KBM-7 (cell line): ENCODE measurements at regions not wholly inside any gene's neighbourhood (a gene's known extent, or its start where the extent isn't known, plus 50 kb on each side); places are given as distances from the start of the nearest gene placed in this dataset.
"Not testable (repeated sequence)": the region's sequence is repeated elsewhere in the genome, so short reads cannot be mapped to it uniquely, and the experiment has no call there.

ENCODE experiments used
- DNase-seq: peaks from one replicate; pipeline ENCODE4 v3.0.0-alpha.2; 2015
- in situ Hi-C: fragments of 300-500 bp; cut with MboI; formaldehyde crosslinking; loops from 2 replicates; pipeline ENCODE4 v1.14.3; 2020; ENCODE audit warnings: low sequenced_read_pairs, low pct_unique_long_range_greater_than_20kb, mixed read lengths

- DNase-seq, in situ Hi-C loops: not testable (repeated sequence)
These were observed 114.9 kb upstream of the RMP24 start for GRCh38 chr18:35857581-35857980.

- no peak for DNase-seq
- in situ Hi-C loops: no loop called here
These were observed 110.9 kb upstream of the RMP24 start for GRCh38 chr18:35861367-35862118.

DNA sequence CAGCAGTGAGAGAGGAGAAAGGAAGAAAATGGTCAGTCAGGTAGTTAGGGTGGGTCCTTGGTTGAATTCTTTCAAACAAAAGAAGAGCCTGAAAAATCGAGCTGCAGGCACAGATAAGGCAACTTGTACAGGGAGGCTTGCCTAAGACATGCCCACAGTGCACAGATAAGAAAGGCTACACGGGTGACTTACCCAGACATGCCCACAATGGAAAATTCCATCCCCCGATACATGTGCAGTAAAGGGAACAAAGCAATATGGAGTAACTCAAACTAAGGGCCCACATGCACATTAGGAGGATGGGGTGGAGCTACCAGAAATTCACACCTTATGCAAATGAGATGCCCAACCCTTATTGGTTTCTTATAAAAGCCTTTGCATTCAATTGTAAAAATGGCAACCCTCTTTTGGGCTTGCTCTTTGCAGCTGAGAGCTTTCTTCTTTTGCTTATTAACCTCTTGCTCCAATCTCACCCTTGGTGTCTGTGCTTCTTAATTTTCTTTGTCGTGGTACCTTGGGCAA is 110.3 kb upstream of the RMP24 start:
- peak; percentile 42 for DNase-seq
- in situ Hi-C loops: no loop called here

DNA sequence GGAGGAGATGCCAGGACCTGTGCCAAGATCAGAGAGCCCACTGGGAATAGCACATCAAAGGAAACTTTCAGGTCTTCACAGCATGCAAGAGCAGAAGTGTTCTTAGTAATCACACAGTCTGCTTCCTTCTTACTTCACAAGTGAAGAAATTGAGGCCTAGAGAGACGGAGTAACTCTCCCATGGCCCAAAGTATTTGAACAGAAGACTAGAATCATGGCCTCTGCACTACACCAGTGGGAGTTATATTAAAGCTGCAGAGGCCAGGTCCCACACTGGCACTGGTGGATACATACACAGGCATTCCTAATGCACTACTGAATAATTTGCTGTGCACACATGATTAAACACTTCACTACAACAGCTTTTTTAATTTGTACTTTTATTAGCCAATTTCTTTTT is 107.6 kb upstream of the RMP24 start:
- DNase-seq: no peak
- in situ Hi-C loops: no loop called here

DNA sequence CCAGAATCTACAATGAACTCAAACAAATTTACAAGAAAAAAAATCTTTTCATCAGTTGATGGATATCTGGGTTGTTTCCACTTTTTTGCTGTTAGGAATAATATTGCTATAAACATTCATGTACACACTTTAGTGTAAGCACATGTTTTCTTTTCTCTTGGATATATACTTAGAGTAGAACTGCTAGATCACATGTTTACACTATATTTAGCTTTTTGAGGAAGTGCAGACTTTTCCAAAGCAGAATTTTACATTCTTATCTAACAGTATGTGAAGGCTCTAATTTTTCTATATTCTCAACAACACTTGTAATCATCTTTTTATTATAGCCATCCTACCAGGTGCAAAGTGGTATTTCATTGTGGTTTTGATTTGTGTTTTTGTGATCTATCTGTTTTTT is 103.6 kb upstream of the RMP24 start:
- DNase-seq: no peak

GRCh38 chr18:35871337-35871736 is 101.1 kb upstream of the RMP24 start:
- in situ Hi-C loops: no loop called here
- DNase-seq: no peak

More for the DNA sequence above, 103.6 kb upstream of the RMP24 start:
- in situ Hi-C loops: no loop called here

DNA sequence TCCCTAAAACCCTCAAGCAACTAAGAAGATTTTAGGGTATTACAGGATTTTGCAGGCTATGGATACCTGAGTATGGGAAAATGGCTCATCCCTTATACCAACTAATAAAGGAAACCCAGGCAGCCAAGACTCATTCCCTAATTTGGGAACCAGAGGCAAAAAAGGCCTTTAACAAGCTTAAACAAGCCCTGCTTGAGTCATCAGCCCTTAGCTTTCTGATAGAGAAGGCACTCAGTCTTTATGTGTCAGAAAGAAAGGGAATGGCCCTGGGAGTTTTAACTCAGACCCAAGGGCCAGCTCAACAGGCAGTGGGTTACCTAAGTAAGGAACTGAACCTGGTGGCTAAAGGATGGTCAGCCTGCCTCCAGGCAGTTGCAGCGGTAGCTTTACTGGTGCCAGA is 96.9 kb upstream of the RMP24 start:
- no peak for DNase-seq
- in situ Hi-C loops: no loop called here

GRCh38 chr18:35876243-35876642 is 96.2 kb upstream of the RMP24 start:
- in situ Hi-C loops: no loop called here
- DNase-seq: no peak

GRCh38 chr18:35880788-35881455 is 91.6 kb upstream of the RMP24 start:
- DNase-seq: no peak
- in situ Hi-C loops: no loop called here

- no peak for DNase-seq
- in situ Hi-C loops: no loop called here
These were observed 84.2 kb upstream of the RMP24 start for GRCh38 chr18:35888329-35888728.

GRCh38 chr18:35889677-35890076 is 82.8 kb upstream of the RMP24 start:
- in situ Hi-C loops: no loop called here
- DNase-seq: no peak

- in situ Hi-C loops: no loop called here
- no peak for DNase-seq
These were observed 82.2 kb upstream of the RMP24 start for GRCh38 chr18:35890323-35890722.

GRCh38 chr18:35892118-35892517 is 80.4 kb upstream of the RMP24 start:
- in situ Hi-C loops: no loop called here
- DNase-seq: no peak

DNA sequence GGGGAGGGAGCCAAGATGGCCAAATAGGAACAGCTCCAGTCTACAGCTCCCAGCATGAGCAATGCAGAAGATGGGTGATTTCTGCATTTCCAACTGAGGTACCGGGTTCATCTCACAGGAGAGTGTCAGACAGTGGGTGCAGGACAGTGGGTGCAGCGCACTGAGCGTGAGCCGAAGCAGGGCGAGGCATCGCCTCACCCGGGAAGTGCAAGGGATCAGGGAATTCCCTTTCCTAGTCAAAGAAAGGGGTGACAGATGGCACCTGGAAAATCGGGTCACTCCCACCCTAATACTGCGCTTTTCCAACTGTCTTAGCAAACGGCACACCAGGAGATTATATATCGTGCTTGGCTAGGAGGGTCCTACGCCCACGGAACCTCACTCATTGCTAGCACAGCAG is 75.0 kb upstream of the RMP24 start:
- DNase-seq, in situ Hi-C loops: not testable (repeated sequence)

DNA sequence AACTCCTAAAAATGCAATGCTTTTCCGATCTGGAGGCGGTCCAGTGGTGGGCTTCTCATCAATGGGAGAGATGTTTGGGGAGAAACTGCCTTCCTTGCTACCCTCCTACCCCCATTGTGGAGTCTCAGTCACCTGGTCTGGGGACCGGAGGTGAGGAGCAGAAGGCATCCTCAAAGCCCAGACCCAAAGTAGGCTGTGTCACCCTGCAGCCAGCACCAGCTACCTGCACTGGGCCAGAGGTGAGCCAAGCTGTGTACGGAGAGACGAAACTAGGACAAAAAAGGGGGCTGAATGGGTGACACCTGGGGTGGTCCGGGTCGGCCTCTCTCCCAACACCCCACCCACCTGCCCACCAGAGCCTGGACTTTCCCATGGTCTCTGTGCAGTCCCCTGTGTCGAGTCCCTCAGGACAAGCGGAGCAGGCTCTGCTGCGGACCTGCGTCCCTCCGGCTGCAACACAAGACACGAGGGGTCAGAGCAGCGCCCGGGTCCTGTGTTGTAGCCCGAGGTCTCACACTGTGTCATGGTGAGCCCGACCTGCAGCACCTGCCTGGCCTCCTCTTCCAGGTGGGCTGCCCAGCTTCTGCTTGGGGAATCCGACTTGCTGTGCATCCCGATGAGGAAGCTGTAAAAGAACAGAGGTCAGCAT is 68.0 kb upstream of the RMP24 start:
- in situ Hi-C loops: no loop called here
- DNase-seq: no peak

- in situ Hi-C loops: no loop called here
- no peak for DNase-seq
These were observed 67.0 kb upstream of the RMP24 start for GRCh38 chr18:35905436-35905835.

GRCh38 chr18:35906291-35906690 is 66.2 kb upstream of the RMP24 start:
- in situ Hi-C loops, DNase-seq: not testable (repeated sequence)

DNA sequence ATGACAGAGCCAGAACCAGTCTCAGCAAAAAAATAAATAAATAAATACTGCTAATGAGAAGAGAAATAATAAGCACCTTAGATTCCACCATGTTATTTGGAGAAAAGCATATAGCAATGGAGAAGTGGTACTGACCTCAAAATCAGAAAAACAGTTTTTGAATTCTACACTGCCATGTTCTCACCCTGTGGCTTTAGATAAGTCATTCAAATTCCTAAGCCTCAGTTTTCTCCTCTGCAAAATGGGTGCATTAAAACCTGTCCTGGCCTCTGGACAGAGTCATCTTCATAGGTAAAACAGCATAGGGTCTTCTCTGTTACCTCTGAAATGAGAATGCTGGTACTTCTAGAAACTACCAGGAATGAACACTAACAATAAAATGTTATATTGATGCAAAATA is 62.2 kb upstream of the RMP24 start:
- in situ Hi-C loops: no loop called here
- DNase-seq: no peak

- peak; percentile 20 for DNase-seq
- in situ Hi-C loops: no loop called here
These were observed 60.1 kb upstream of the RMP24 start for GRCh38 chr18:35912332-35912731.

GRCh38 chr18:35915056-35915455 is 57.4 kb upstream of the RMP24 start:
- DNase-seq: no peak
- in situ Hi-C loops: no loop called here
